ENCODE measurements at regions not wholly inside any gene's neighbourhood (a gene's known extent, or its start where the extent isn't known, plus 50 kb on each side); places are given as distances from the start of the nearest gene placed in this dataset.
"Not testable (repeated sequence)": the region's sequence is repeated elsewhere in the genome, so short reads cannot be mapped to it uniquely, and the experiment has no call there.

DNA sequence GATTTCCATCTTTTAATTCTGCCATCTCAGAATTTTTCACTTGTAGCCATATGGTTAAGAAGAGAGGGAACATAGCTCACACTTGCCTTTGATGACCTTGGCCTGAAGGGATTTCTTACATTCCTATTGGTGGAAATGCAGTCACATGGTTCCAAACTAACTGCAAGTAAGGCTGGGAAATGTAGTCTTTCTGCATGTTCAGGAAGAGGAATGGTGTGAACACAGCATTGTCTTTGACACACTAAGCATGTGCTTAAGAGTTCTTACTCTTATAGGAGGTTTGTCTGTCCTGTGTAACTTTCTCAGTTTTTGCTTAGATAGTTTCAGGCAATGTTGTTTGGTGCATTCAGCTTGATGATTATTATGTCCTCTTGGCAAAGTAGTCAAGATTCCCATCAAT lies 119.8 kb upstream of the HMX1 start:
- TF ChIP-seq, protein P1, sequence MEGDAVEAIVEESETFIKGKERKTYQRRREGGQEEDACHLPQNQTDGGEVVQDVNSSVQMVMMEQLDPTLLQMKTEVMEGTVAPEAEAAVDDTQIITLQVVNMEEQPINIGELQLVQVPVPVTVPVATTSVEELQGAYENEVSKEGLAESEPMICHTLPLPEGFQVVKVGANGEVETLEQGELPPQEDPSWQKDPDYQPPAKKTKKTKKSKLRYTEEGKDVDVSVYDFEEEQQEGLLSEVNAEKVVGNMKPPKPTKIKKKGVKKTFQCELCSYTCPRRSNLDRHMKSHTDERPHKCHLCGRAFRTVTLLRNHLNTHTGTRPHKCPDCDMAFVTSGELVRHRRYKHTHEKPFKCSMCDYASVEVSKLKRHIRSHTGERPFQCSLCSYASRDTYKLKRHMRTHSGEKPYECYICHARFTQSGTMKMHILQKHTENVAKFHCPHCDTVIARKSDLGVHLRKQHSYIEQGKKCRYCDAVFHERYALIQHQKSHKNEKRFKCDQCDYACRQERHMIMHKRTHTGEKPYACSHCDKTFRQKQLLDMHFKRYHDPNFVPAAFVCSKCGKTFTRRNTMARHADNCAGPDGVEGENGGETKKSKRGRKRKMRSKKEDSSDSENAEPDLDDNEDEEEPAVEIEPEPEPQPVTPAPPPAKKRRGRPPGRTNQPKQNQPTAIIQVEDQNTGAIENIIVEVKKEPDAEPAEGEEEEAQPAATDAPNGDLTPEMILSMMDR (IDR thresholded peaks at IDR 0.05; ENCODE audit: insufficient read depth, low read length), result not testable (repeated sequence)
- TF ChIP-seq, protein P2, sequence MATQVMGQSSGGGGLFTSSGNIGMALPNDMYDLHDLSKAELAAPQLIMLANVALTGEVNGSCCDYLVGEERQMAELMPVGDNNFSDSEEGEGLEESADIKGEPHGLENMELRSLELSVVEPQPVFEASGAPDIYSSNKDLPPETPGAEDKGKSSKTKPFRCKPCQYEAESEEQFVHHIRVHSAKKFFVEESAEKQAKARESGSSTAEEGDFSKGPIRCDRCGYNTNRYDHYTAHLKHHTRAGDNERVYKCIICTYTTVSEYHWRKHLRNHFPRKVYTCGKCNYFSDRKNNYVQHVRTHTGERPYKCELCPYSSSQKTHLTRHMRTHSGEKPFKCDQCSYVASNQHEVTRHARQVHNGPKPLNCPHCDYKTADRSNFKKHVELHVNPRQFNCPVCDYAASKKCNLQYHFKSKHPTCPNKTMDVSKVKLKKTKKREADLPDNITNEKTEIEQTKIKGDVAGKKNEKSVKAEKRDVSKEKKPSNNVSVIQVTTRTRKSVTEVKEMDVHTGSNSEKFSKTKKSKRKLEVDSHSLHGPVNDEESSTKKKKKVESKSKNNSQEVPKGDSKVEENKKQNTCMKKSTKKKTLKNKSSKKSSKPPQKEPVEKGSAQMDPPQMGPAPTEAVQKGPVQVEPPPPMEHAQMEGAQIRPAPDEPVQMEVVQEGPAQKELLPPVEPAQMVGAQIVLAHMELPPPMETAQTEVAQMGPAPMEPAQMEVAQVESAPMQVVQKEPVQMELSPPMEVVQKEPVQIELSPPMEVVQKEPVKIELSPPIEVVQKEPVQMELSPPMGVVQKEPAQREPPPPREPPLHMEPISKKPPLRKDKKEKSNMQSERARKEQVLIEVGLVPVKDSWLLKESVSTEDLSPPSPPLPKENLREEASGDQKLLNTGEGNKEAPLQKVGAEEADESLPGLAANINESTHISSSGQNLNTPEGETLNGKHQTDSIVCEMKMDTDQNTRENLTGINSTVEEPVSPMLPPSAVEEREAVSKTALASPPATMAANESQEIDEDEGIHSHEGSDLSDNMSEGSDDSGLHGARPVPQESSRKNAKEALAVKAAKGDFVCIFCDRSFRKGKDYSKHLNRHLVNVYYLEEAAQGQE (IDR thresholded peaks at IDR 0.05; ENCODE audit: insufficient replicate concordance, low read depth), result not testable (repeated sequence)
- not testable (repeated sequence) for TF ChIP-seq GABPA (IDR thresholded peaks at IDR 0.05; ENCODE audit: low read depth); POLR2AphosphoS5 (IDR thresholded peaks at IDR 0.05; ENCODE audit: low read depth); SPI1 (IDR thresholded peaks at IDR 0.05; ENCODE audit: borderline replicate concordance, low read depth)

Data from HL-60 (cell line).